IMR-90 (cell line): ENCODE measurements at regions not wholly inside any gene's neighbourhood (a gene's known extent, or its start where the extent isn't known, plus 50 kb on each side); places are given as distances from the start of the nearest gene placed in this dataset.

Experiments
- BHLHE40 ChIP-seq: fragments of 150-350 bp; IDR thresholded peaks from 2 replicates; pipeline ENCODE4 v1.6.1; 2016; ENCODE audit warnings: mild to moderate bottlenecking, low read depth, low read length
- ELK1 ChIP-seq: fragments of 150-350 bp; IDR thresholded peaks from 2 replicates; pipeline ENCODE4 v1.6.1; 2016; ENCODE audit warnings: low read depth, mild to moderate bottlenecking, low read length, moderate library complexity, borderline replicate concordance
- FOS ChIP-seq: fragments of 150-350 bp; IDR thresholded peaks from 2 replicates; pipeline ENCODE4 v1.6.1; 2016; ENCODE audit warnings: low read depth, low read length
- MXI1 ChIP-seq: IDR thresholded peaks from 2 replicates; pipeline ENCODE4 v1.6.1; 2012; ENCODE audit warnings: low read depth, mild to moderate bottlenecking, low read length, moderate library complexity, borderline replicate concordance
- NFE2L2 ChIP-seq: fragments of 150-350 bp; IDR thresholded peaks from 2 replicates; pipeline ENCODE4 v1.6.1; 2016; ENCODE audit warnings: low read depth, mild to moderate bottlenecking, low read length
- POLR2A ChIP-seq: IDR thresholded peaks from 2 replicates; pipeline ENCODE4 v1.6.1; 2012; ENCODE audit warnings: mild to moderate bottlenecking, low read depth, low read length
- RAD21 ChIP-seq: IDR thresholded peaks from 2 replicates; pipeline ENCODE4 v1.6.1; 2012; ENCODE audit warnings: low read length, improper control_type of control experiment
- RCOR1 ChIP-seq: IDR thresholded peaks from 2 replicates; pipeline ENCODE4 v1.6.1; 2012; ENCODE audit warnings: mild to moderate bottlenecking, low read length, improper control_type of control experiment; ENCODE audit not compliant: insufficient replicate concordance
- RFX5 ChIP-seq: IDR thresholded peaks from 2 replicates; pipeline ENCODE4 v1.8.0; 2012; ENCODE audit warnings: low read depth, mild to moderate bottlenecking, low read length, moderate library complexity
- SMC3 ChIP-seq: fragments of 150-350 bp; IDR thresholded peaks from 2 replicates; pipeline ENCODE4 v1.6.1; 2016; ENCODE audit warnings: low read depth, mild to moderate bottlenecking, antibody characterized with exemption, low read length, moderate library complexity
- TF ChIP-seq, protein P1 (sequence below): conservative IDR thresholded peaks from 2 replicates; pipeline ENCODE4 v1.5.1; 2012; ENCODE audit warnings: mild to moderate bottlenecking, low read depth, low read length, improper control_type of control experiment

DNA sequence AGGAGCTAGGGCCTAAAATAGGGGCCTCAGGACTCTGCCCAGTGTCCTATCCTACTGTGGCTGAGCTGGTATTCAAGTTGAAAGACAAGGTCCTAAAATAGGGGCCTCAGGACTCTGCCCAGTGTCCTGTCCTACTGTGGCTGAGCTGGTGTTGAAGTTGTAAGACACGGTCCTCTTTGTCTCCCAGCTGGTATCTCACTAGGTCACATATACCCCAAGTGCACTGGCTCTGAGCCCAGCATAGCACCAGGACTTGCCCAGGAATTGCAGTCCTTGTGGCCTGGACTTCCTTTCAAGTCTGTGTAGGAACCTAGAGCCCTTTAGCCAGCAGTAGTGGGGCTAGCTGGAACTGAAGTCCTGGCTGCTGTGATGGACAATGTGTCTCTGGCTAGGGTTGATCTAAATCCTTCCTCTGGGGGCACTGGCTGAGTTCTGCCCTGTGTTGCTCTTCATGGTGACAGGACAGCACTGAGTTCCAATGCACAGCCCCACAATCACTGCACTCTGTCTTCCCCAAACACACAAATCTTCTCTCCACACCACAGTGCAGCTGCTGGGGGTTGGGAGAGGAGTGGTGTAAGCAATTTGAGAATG is 260.5 kb downstream of the HAPSTR1 start:
- TF ChIP-seq, protein P1, sequence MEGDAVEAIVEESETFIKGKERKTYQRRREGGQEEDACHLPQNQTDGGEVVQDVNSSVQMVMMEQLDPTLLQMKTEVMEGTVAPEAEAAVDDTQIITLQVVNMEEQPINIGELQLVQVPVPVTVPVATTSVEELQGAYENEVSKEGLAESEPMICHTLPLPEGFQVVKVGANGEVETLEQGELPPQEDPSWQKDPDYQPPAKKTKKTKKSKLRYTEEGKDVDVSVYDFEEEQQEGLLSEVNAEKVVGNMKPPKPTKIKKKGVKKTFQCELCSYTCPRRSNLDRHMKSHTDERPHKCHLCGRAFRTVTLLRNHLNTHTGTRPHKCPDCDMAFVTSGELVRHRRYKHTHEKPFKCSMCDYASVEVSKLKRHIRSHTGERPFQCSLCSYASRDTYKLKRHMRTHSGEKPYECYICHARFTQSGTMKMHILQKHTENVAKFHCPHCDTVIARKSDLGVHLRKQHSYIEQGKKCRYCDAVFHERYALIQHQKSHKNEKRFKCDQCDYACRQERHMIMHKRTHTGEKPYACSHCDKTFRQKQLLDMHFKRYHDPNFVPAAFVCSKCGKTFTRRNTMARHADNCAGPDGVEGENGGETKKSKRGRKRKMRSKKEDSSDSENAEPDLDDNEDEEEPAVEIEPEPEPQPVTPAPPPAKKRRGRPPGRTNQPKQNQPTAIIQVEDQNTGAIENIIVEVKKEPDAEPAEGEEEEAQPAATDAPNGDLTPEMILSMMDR = no peak
- TF ChIP-seq POLR2A (no peak), RFX5 (no peak), RAD21 (no peak), SMC3 (no peak), ELK1 (no peak), FOS (no peak), BHLHE40 (no peak), RCOR1 (no peak), MXI1 (no peak), NFE2L2 (no peak)
